Mesendoderm (in vitro differentiated cells): ENCODE measurements at regions not wholly inside any gene's neighbourhood (a gene's known extent, or its start where the extent isn't known, plus 50 kb on each side); places are given as distances from the start of the nearest gene placed in this dataset.

ENCODE experiments used
- DNase-seq: peaks from one replicate; pipeline ENCODE4 v3.0.0; 2013
- H2AK5ac ChIP-seq: 2 replicates; pipeline ENCODE4 v1.6.1; 2013; ENCODE audit warnings: low read length, inconsistent platforms
- H2BK120ac ChIP-seq: 2 replicates; pipeline ENCODE4 v1.6.1; 2013; ENCODE audit warnings: low read depth, mild to moderate bottlenecking, low read length, moderate library complexity, mixed read lengths
- H2BK15ac ChIP-seq: replicated peaks from 2 replicates; pipeline ENCODE4 v1.6.1; 2013; ENCODE audit warnings: low read depth, mild to moderate bottlenecking, moderate library complexity
- H2BK5ac ChIP-seq: 2 replicates; pipeline ENCODE4 v1.6.1; 2013; ENCODE audit warnings: low read length, inconsistent platforms
- H3K18ac ChIP-seq: 2 replicates; pipeline ENCODE4 v1.6.1; 2013; ENCODE audit warnings: mild to moderate bottlenecking, low read length, mixed read lengths
- H3K23ac ChIP-seq: one replicate; pipeline ENCODE4 v1.6.1; 2013; ENCODE audit warnings: low read length
- H3K27ac ChIP-seq: 2 replicates; pipeline ENCODE4 v1.5.1; 2013; ENCODE audit warnings: low read depth, mild to moderate bottlenecking, inconsistent platforms, low read length, moderate library complexity
- H3K27me3 ChIP-seq: 2 replicates; pipeline ENCODE4 v1.6.1; 2013; ENCODE audit warnings: low read length, control low read depth, mild to moderate bottlenecking, inconsistent platforms; ENCODE audit not compliant: insufficient read depth, poor library complexity
- H3K36me3 ChIP-seq: 2 replicates; pipeline ENCODE4 v1.6.1; 2013; ENCODE audit warnings: low read length, inconsistent platforms; ENCODE audit not compliant: control insufficient read depth, insufficient read depth
- H3K4ac ChIP-seq: one replicate; pipeline ENCODE4 v1.6.1; 2013; ENCODE audit warnings: low read depth, mild to moderate bottlenecking, low read length, moderate library complexity
- H3K4me1 ChIP-seq: 2 replicates; pipeline ENCODE4 v1.6.1; 2013; ENCODE audit warnings: low read depth, low read length, inconsistent platforms; ENCODE audit not compliant: control insufficient read depth
- H3K4me2 ChIP-seq: 2 replicates; pipeline ENCODE4 v1.6.1; 2013; ENCODE audit warnings: low read length
- H3K4me3 ChIP-seq: 2 replicates; pipeline ENCODE4 v1.5.1; 2013; ENCODE audit warnings: mild to moderate bottlenecking, low read length
- H3K56ac ChIP-seq: one replicate; pipeline ENCODE4 v1.6.1; 2013; ENCODE audit warnings: low read length
- H3K79me1 ChIP-seq: 2 replicates; pipeline ENCODE4 v1.6.1; 2013; ENCODE audit warnings: low read length, inconsistent platforms
- H3K79me2 ChIP-seq: 2 replicates; pipeline ENCODE4 v1.6.1; 2013; ENCODE audit warnings: mild to moderate bottlenecking, low read length; ENCODE audit not compliant: control insufficient read depth, insufficient read depth
- H3K9ac ChIP-seq: 2 replicates; pipeline ENCODE4 v1.6.1; 2013; ENCODE audit warnings: low read length, inconsistent platforms
- H4K5ac ChIP-seq: one replicate; pipeline ENCODE4 v1.6.1; 2013; ENCODE audit warnings: low read length
- H4K8ac ChIP-seq: one replicate; pipeline ENCODE4 v1.6.1; 2013; ENCODE audit warnings: low read depth, mild to moderate bottlenecking, control low read depth, low read length, moderate library complexity
- WGBS: extraction: QIAGEN DNeasy Blood & Tissue Kit; methylation state at CpG from one replicate; pipeline ENCODE4 v1.1.7; 2013; ENCODE audit warnings: low lambda C conversion rate, missing lambda C conversion rate; ENCODE audit not compliant: insufficient coverage; ENCODE audit errors: extremely low coverage; 5-methylcytosine and 5-hydroxymethylcytosine counted together

GRCh38 chr7:28323833-28324232, 88.5 kb upstream of the CREB5 start:
- no peaks in the 10 kb centered on the region for H3K4me1 ChIP-seq
- H4K8ac ChIP-seq = no peak overlapping the region
- no peaks in the 10 kb centered on the region for H3K36me3 ChIP-seq
- H3K23ac ChIP-seq = no peak overlapping the region
- no peak overlapping the region for H2BK120ac ChIP-seq
- no peak overlapping the region for H3K4me2 ChIP-seq
- H2BK5ac ChIP-seq = no peak overlapping the region
- no peak for DNase-seq
- H3K79me2 ChIP-seq = no peaks in the 10 kb centered on the region
- no peak overlapping the region for H3K4me3 ChIP-seq
- H3K27me3 ChIP-seq = no peaks in the 10 kb centered on the region
- no peak overlapping the region for H3K18ac ChIP-seq
- no peak overlapping the region for H3K4ac ChIP-seq
- no peak overlapping the region for H2BK15ac ChIP-seq
- no peak overlapping the region for H3K9ac ChIP-seq
- no peak overlapping the region for H2AK5ac ChIP-seq
- no peaks in the 10 kb centered on the region for H3K79me1 ChIP-seq
- H3K56ac ChIP-seq = no peak overlapping the region
- H4K5ac ChIP-seq = no peak overlapping the region
- WGBS = no CpG with 5 or more reads among the region's 7 CpGs
- no peak overlapping the region for H3K27ac ChIP-seq

- Histone ChIP-seq H3K18ac (no peak overlapping the region), H3K4ac (no peak overlapping the region), H3K9ac (no peak overlapping the region), H3K56ac (no peak overlapping the region), H3K4me3 (no peak overlapping the region), H2BK5ac (no peak overlapping the region), H3K36me3 (no peaks in the 10 kb centered on the region), H2BK120ac (no peak overlapping the region), H3K79me1 (no peaks in the 10 kb centered on the region), H3K23ac (no peak overlapping the region), H3K4me1 (no peaks in the 10 kb centered on the region), H3K27me3 (no peaks in the 10 kb centered on the region), H4K8ac (no peak overlapping the region), H2BK15ac (no peak overlapping the region), H2AK5ac (no peak overlapping the region), H3K27ac (no peak overlapping the region), H3K4me2 (no peak overlapping the region), H4K5ac (no peak overlapping the region), H3K79me2 (no peaks in the 10 kb centered on the region)
- no CpG with 5 or more reads among the region's 2 CpGs for WGBS
- no peak for DNase-seq
Measured at GRCh38 chr7:28328146-28328545, 84.2 kb upstream of the CREB5 start.

GRCh38 chr7:28328822-28329660, 83.3 kb upstream of the CREB5 start:
- H3K4ac ChIP-seq = no peak overlapping the region
- no peaks in the 10 kb centered on the region for H3K27me3 ChIP-seq
- no peak overlapping the region for H3K23ac ChIP-seq
- H2BK5ac ChIP-seq = no peak overlapping the region
- WGBS = no CpG with 5 or more reads among the region's 9 CpGs
- H2BK120ac ChIP-seq = no peak overlapping the region
- no peak overlapping the region for H2BK15ac ChIP-seq
- H3K56ac ChIP-seq = no peak overlapping the region
- no peak overlapping the region for H3K4me2 ChIP-seq
- no peak for DNase-seq
- H3K4me1 ChIP-seq = no peaks in the 10 kb centered on the region
- H3K4me3 ChIP-seq = no peak overlapping the region
- H4K8ac ChIP-seq = no peak overlapping the region
- H3K18ac ChIP-seq = no peak overlapping the region
- no peak overlapping the region for H3K27ac ChIP-seq
- H4K5ac ChIP-seq = no peak overlapping the region
- no peak overlapping the region for H2AK5ac ChIP-seq
- no peak overlapping the region for H3K9ac ChIP-seq
- no peaks in the 10 kb centered on the region for H3K79me2 ChIP-seq
- no peaks in the 10 kb centered on the region for H3K36me3 ChIP-seq
- no peaks in the 10 kb centered on the region for H3K79me1 ChIP-seq

- H3K79me2 ChIP-seq = no peaks in the 10 kb centered on the region
- H3K4me3 ChIP-seq = no peak overlapping the region
- H2BK120ac ChIP-seq = no peak overlapping the region
- H3K4me2 ChIP-seq = no peak overlapping the region
- no peak overlapping the region for H3K56ac ChIP-seq
- no peak overlapping the region for H3K27ac ChIP-seq
- H3K79me1 ChIP-seq = no peaks in the 10 kb centered on the region
- H3K27me3 ChIP-seq = no peaks in the 10 kb centered on the region
- no CpG with 5 or more reads among the region's 6 CpGs for WGBS
- no peak overlapping the region for H2BK5ac ChIP-seq
- H2BK15ac ChIP-seq = no peak overlapping the region
- H3K23ac ChIP-seq = no peak overlapping the region
- no peak overlapping the region for H3K18ac ChIP-seq
- H3K4ac ChIP-seq = no peak overlapping the region
- no peaks in the 10 kb centered on the region for H3K36me3 ChIP-seq
- no peak overlapping the region for H4K5ac ChIP-seq
- no peak overlapping the region for H4K8ac ChIP-seq
- no peak overlapping the region for H3K9ac ChIP-seq
- no peak overlapping the region for H2AK5ac ChIP-seq
- H3K4me1 ChIP-seq = no peaks in the 10 kb centered on the region
- no peak for DNase-seq
Measured at GRCh38 chr7:28329661-28330363, 82.5 kb upstream of the CREB5 start.

GRCh38 chr7:28330384-28331070, 81.8 kb upstream of the CREB5 start:
- WGBS = no CpG with 5 or more reads among the region's 4 CpGs
- Histone ChIP-seq H3K56ac (no peak overlapping the region), H3K4me2 (no peak overlapping the region), H3K4me1 (no peaks in the 10 kb centered on the region), H3K27me3 (no peaks in the 10 kb centered on the region), H4K8ac (no peak overlapping the region), H3K4ac (no peak overlapping the region), H3K4me3 (no peak overlapping the region), H3K79me2 (no peaks in the 10 kb centered on the region), H3K27ac (no peak overlapping the region), H3K79me1 (no peaks in the 10 kb centered on the region), H4K5ac (no peak overlapping the region), H2AK5ac (no peak overlapping the region), H3K36me3 (no peaks in the 10 kb centered on the region), H2BK5ac (no peak overlapping the region), H2BK15ac (no peak overlapping the region), H3K9ac (no peak overlapping the region), H3K18ac (no peak overlapping the region), H2BK120ac (no peak overlapping the region), H3K23ac (no peak overlapping the region)
- no peak for DNase-seq
